Mammary epithelial cell (primary cell): ENCODE measurements at regions not wholly inside any gene's neighbourhood (a gene's known extent, or its start where the extent isn't known, plus 50 kb on each side); places are given as distances from the start of the nearest gene placed in this dataset.

Experiments
- CTCF ChIP-seq, 2 donors: IDR thresholded peaks in 1 of 2; conservative IDR thresholded peaks in 1 of 2; 2 replicates each; pipeline ENCODE4 v1.5.1; 2011 to 2012; ENCODE audit warnings: inconsistent platforms in 2 of 2, low read length in 2 of 2, mild to moderate bottlenecking in 2 of 2, control low read depth in 1 of 2, low read depth in 1 of 2; ENCODE audit not compliant: insufficient read depth in 1 of 2; ENCODE audit errors: extremely low read depth in 1 of 2
- EZH2 ChIP-seq: IDR thresholded peaks from 2 replicates; pipeline ENCODE4 v1.6.1; 2012; ENCODE audit warnings: low read length, inconsistent platforms, borderline replicate concordance

GRCh38 chr2:57881998-57882888, 164.4 kb upstream of the VRK2 start:
- no peak for TF ChIP-seq CTCF (conservative IDR thresholded peaks at IDR 0.05 in 1 of 2, IDR thresholded peaks at IDR 0.05 in 1 of 2; ENCODE audit: extremely low read depth in 1 of 2, insufficient read depth in 1 of 2, low read depth in 1 of 2, low read length in 2 of 2)
- no peak for TF ChIP-seq EZH2
